Panc1 (cell line): ENCODE measurements at regions not wholly inside any gene's neighbourhood (a gene's known extent, or its start where the extent isn't known, plus 50 kb on each side); places are given as distances from the start of the nearest gene placed in this dataset.

Experiments used
- ATAC-seq: fragments of 200-7000 bp; cut with Tn5 transposase; 2 replicates; pipeline ENCODE4 v1.9.1; 2020; ENCODE audit warnings: mild to moderate bottlenecking, moderate library complexity
- BruUV-seq: library from RNA; stranded (reverse); fragments of 400-500 nt; replicated peaks from 2 replicates; lab custom pipeline; 2021; lab: Mats Ljungman, UMichigan
- CTCF ChIA-PET: fragments of 300-600 bp; sonication (Branson Sonifier 250); formaldehyde crosslinking; loops from one replicate; lab custom pipeline; 2022; ENCODE audit warnings: antibody characterized with exemption; lab: Charles Lee
- POLR2A ChIA-PET: fragments of 300-600 bp; sonication (Branson Sonifier 250); formaldehyde crosslinking; loops from one replicate; lab custom pipeline; 2022; ENCODE audit warnings: antibody characterized with exemption; lab: Charles Lee
- DNase-seq: peaks from one replicate; pipeline ENCODE4 v3.0.0-alpha.2; 2010; ENCODE audit warnings: low read depth, low spot score
- H3K27ac ChIP-seq: 2 replicates; pipeline ENCODE4 v1.5.1; 2011; ENCODE audit warnings: mild to moderate bottlenecking, low read length, inconsistent platforms
- H3K27me3 ChIP-seq: fragments of 200-500 bp; sonication (Bioruptor generic); 2 replicates; pipeline ENCODE4 v1.6.0; 2014; ENCODE audit warnings: low read length, inconsistent platforms; ENCODE audit not compliant: control insufficient read depth, insufficient read depth
- H3K36me3 ChIP-seq: fragments of 200-500 bp; sonication (Bioruptor generic); 2 replicates; pipeline ENCODE4 v1.5.1; 2014; ENCODE audit warnings: inconsistent platforms, mild to moderate bottlenecking, low read length, moderate library complexity; ENCODE audit not compliant: control insufficient read depth, insufficient read depth
- H3K4me1 ChIP-seq: 2 replicates; pipeline ENCODE4 v1.5.1; 2011; ENCODE audit warnings: inconsistent platforms, mild to moderate bottlenecking, low read length, moderate library complexity; ENCODE audit not compliant: control insufficient read depth, insufficient read depth
- H3K4me3 ChIP-seq, 2 experiments: 2 replicates each; pipeline ENCODE4 v1.5.1; 2011 to 2012; ENCODE audit warnings: low read depth in 2 of 2, low read length in 2 of 2, mild to moderate bottlenecking in 2 of 2, inconsistent platforms in 1 of 2, moderate library complexity in 1 of 2
- H3K9me3 ChIP-seq: fragments of 200-500 bp; sonication (Bioruptor generic); 2 replicates; pipeline ENCODE4 v1.5.1; 2014; ENCODE audit warnings: low read depth, mild to moderate bottlenecking, inconsistent platforms, low read length, moderate library complexity; ENCODE audit not compliant: control insufficient read depth, insufficient read depth
- CTCF ChIP-seq: fragments of 450-650 bp; IDR thresholded peaks from 2 replicates; pipeline ENCODE4 v1.5.1; 2017; ENCODE audit warnings: mild to moderate bottlenecking
- POLR2AphosphoS5 ChIP-seq: IDR thresholded peaks from 2 replicates; pipeline ENCODE4 v1.6.1; 2012; ENCODE audit warnings: mild to moderate bottlenecking, low read depth, low read length, moderate library complexity
- REST ChIP-seq, 2 experiments: IDR thresholded peaks; 2 replicates each; pipeline ENCODE4 v1.6.1; 2011 to 2012; ENCODE audit warnings: low read depth in 2 of 2, control low read depth in 1 of 2, low read length in 1 of 2, mild to moderate bottlenecking in 1 of 2, moderate library complexity in 1 of 2; ENCODE audit not compliant: insufficient read depth in 1 of 2
- SIN3A ChIP-seq: IDR thresholded peaks from 2 replicates; pipeline ENCODE4 v1.6.1; 2012; ENCODE audit warnings: low read depth, mild to moderate bottlenecking, low read length, moderate library complexity, borderline replicate concordance; ENCODE audit not compliant: insufficient read depth
- TCF7L2 ChIP-seq: IDR thresholded peaks from 2 replicates; pipeline ENCODE4 v1.6.1; 2011; ENCODE audit warnings: mild to moderate bottlenecking, low read depth, low read length, inconsistent platforms
- in situ Hi-C: cut with HindIII; loops from 2 replicates; pipeline ENCODE4 v1.10.0; 2016; ENCODE audit warnings: low sequenced_read_pairs, low pct_unique_long_range_greater_than_20kb
- intact Hi-C: fragments of 100-400 bp; cut with micrococcal nuclease; formaldehyde crosslinking; loops from one replicate; pipeline ENCODE4 v1.10.0; 2022; ENCODE audit not compliant: unreplicated experiment

GRCh38 chr9:73855206-73855605 lies 641.9 kb upstream of the RORB start:
- no peaks in the 10 kb centered on the region for H3K27me3 ChIP-seq
- H3K4me3 ChIP-seq: no peak overlapping the region
- H3K27ac ChIP-seq: no peak overlapping the region
- H3K9me3 ChIP-seq: no peaks in the 10 kb centered on the region
- no peak for DNase-seq
- H3K4me1 ChIP-seq: no peaks in the 10 kb centered on the region
- no TSS peak for BruUV-seq
- H3K36me3 ChIP-seq: no peaks in the 10 kb centered on the region
- ChIA-PET CTCF (no interaction called here), POLR2A (no interaction called here)
- TF ChIP-seq POLR2AphosphoS5 (no peak), REST (IDR thresholded peaks at IDR 0.05; ENCODE audit: insufficient read depth in 1 of 2, low read depth in 2 of 2, low read length in 1 of 2) (no peak), TCF7L2 (no peak), CTCF (no peak), SIN3A (no peak)
- intact Hi-C loops: no loop called here
- ATAC-seq: no peak
- in situ Hi-C loops: no loop called here

GRCh38 chr9:73863924-73864323 lies 633.2 kb upstream of the RORB start:
- ATAC-seq (no peak), DNase-seq (no peak)
- in situ Hi-C loops (no loop called here), intact Hi-C loops (no loop called here)
- Histone ChIP-seq H3K4me3 (no peak overlapping the region), H3K4me1 (no peaks in the 10 kb centered on the region), H3K36me3 (no peaks in the 10 kb centered on the region), H3K27me3 (no peaks in the 10 kb centered on the region), H3K27ac (no peak overlapping the region), H3K9me3 (no peaks in the 10 kb centered on the region)
- TF ChIP-seq REST (IDR thresholded peaks at IDR 0.05; ENCODE audit: insufficient read depth in 1 of 2, low read depth in 2 of 2, low read length in 1 of 2) (no peak), TCF7L2 (no peak), POLR2AphosphoS5 (no peak), CTCF (no peak), SIN3A (no peak)
- ChIA-PET CTCF (no interaction called here), POLR2A (no interaction called here)
- no TSS peak for BruUV-seq
